Heart right ventricle (tissue), 16 donors: ENCODE measurements at regions not wholly inside any gene's neighbourhood (a gene's known extent, or its start where the extent isn't known, plus 50 kb on each side); places are given as distances from the start of the nearest gene placed in this dataset.

Source experiments
- ATAC-seq, 8 donors: fragments of 200-7000 bp; cut with Tn5 transposase; one replicate each; pipeline ENCODE4 v1.9.1; 2020; ENCODE audit warnings: mild to moderate bottlenecking in 8 of 8, moderate library complexity in 8 of 8, moderate number of reproducible peaks in 1 of 8
- DNase-seq, 2 donors: peaks; one replicate each; pipeline ENCODE4 v3.0.0-alpha.2; 2020
- H3K27ac ChIP-seq, 10 donors: fragments of 200-600 bp; sonication (generic) in 2 of 10; one replicate each; pipeline versions ENCODE4 v1.5.0 to v1.8.0; 2020 to 2022; ENCODE audit warnings: mild to moderate bottlenecking in 3 of 10
- H3K27me3 ChIP-seq, 7 donors: fragments of 200-600 bp; one replicate each; pipeline ENCODE4 v1.8.0; 2021 to 2022; ENCODE audit warnings: mild to moderate bottlenecking in 2 of 7
- H3K36me3 ChIP-seq, 9 donors: fragments of 200-600 bp; sonication (generic) in 1 of 9; one replicate each; pipeline versions ENCODE4 v1.5.0 to v1.8.0; 2020 to 2022; ENCODE audit warnings: mild to moderate bottlenecking in 2 of 9
- H3K4me1 ChIP-seq, 9 donors: fragments of 200-600 bp; sonication (generic) in 1 of 9; one replicate each; pipeline versions ENCODE4 v1.5.0 to v1.8.0; 2020 to 2022; ENCODE audit warnings: mild to moderate bottlenecking in 4 of 9
- H3K4me3 ChIP-seq, 10 donors: fragments of 200-600 bp; sonication (generic) in 2 of 10; one replicate each; pipeline versions ENCODE4 v1.5.0 to v1.8.0; 2020 to 2022; ENCODE audit warnings: mild to moderate bottlenecking in 7 of 10, moderate library complexity in 2 of 10
- H3K9me3 ChIP-seq, 11 donors: fragments of 200-600 bp in 10 of 11; sonication (generic) in 2 of 11; one replicate each; pipeline versions ENCODE4 v1.5.0 to v1.8.0; 2013 to 2022; ENCODE audit warnings: mild to moderate bottlenecking in 2 of 11, control low read depth in 1 of 11, moderate library complexity in 1 of 11
- CTCF ChIP-seq, 9 donors: fragments of 200-600 bp; sonication (generic) in 2 of 9; IDR thresholded peaks; one replicate each; pipeline versions ENCODE4 v1.5.0 to v1.8.0; 2021 to 2022; ENCODE audit warnings: antibody characterized with exemption in 9 of 9, mild to moderate bottlenecking in 5 of 9, moderate library complexity in 1 of 9
- WGBS, 2 donors: extraction: QIAGEN DNeasy Blood & Tissue Kit; methylation state at CpG; one replicate each; pipeline ENCODE4 v1.1.7; 2013; ENCODE audit warnings: inconsistent platforms in 1 of 2; 5-methylcytosine and 5-hydroxymethylcytosine counted together
- intact Hi-C, 10 donors: fragments of 100-400 bp; cut with DNase I; formaldehyde crosslinking; loops; one replicate each; pipeline versions ENCODE4 v1.11.1 to v1.14.2; 2022
- donor health status: Arrhythmogenic right ventricular cardiomyopathy.
- donor health status: ischemic (EF 13 %, LVEDD 7.1; RV severe dilation, severe dysfunction).
- donor health status: healthy with polysubstance abuse.
- donor health status: DM: no; HTN: yes; CAD: no.
- donor health status: DM: no; HTN: no; CAD: no.
- donor health status: ischemic (EF 25% LVEDD 6.9; RV normal size, moderate dysfunction).
- donor health status: ischemic (EF 25% LVEDD 5.7; RV mildly dilated, moderate dysfunction).
- donor health status: healthy.
- donor health status: DM: yes; HTN: yes; CAD: no.
- donor health status: Ischemic cardiomyopathy.
- donor health status: ischemic (EF 35%, LVEDD 5.7; RV mildly dilated, moderate dysfunction).
- donor health status: nonischemic (EF 11% LVEDD 7.7; RV severe dilation, severe dysfunction).
- donor health status: DM: yes; HTN: yes; CAD: no.
- donor health status: PGD.
- donor health status: ischemic (EF 29% LVEDD 5.4; RV normal size, mild dysfunction).
- donor health status: nonischemic (EF 23%, LVEDD 6.1; RV moderate dilation, normal function).

DNA sequence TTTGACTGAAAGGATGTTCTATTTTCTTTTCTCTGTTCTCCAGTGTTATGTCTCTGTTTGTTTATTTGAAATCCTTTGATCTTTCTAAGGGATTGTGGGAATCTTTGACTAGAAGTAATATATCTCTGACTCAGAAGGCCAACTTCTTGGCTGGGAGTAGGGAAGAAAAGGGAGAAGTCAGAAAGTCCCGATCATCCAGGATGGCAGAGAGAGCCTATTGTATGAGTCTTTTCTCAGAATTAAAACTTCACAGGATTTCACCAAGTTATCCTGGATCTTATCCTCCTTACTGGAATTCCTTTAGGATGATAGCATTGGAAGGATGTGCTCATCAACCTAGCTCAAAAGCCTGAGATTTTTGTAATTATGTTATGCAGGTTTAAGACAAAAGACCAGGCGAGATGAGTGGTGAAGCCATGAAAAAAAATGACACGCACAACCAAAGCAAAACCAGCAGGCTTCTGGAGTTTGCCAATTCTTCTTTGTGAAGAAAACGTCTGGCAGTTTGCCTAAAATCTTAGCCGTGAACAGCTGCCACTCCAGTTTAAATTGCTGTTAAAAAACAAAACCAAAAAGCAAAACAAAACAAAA is 383.6 kb upstream of the SMIM21 start:
- DNase-seq, result no peak
- no peak for ATAC-seq
- intact Hi-C loops, result no loop called here
- WGBS, 2 donors, result 44 to 50% methylated on average over 5 of the region's 5 CpGs
- no peak overlapping the region for H3K4me3 ChIP-seq
- TF ChIP-seq CTCF (IDR thresholded peaks at IDR 0.05), result no peak
- H3K36me3 ChIP-seq, result no peaks in the 10 kb centered on the region
- peaks cover 0 to 12% (median 3%) of the 10 kb centered on the region in 7 donors for H3K27me3 ChIP-seq
- H3K27ac ChIP-seq, result no peak overlapping the region
- H3K9me3 ChIP-seq, result no peaks in the 10 kb centered on the region
- H3K4me1 ChIP-seq, result no peaks in the 10 kb centered on the region

- no peak for DNase-seq
- Histone ChIP-seq H3K4me3 (no peak overlapping the region), H3K9me3 (no peaks in the 10 kb centered on the region), H3K27ac (no peak overlapping the region), H3K36me3 (no peaks in the 10 kb centered on the region), H3K4me1 (no peaks in the 10 kb centered on the region), H3K27me3 (peaks cover 0 to 12% (median 3%) of the 10 kb centered on the region in 7 donors)
- ATAC-seq, result no peak
- intact Hi-C loops, result no loop called here
- no peak for TF ChIP-seq CTCF (IDR thresholded peaks at IDR 0.05)
- 60 to 65% methylated on average over 9 of the region's 9 CpGs for WGBS, 2 donors
Observed at GRCh38 chr18:75810516-75810915, 383.0 kb upstream of the SMIM21 start.

GRCh38 chr18:75809926-75810255 is 382.4 kb upstream of the SMIM21 start:
- TF ChIP-seq CTCF (IDR thresholded peaks at IDR 0.05), result no peak
- H3K4me3 ChIP-seq, result no peak overlapping the region
- DNase-seq (no peak), ATAC-seq (no peak)
- no peaks in the 10 kb centered on the region for H3K36me3 ChIP-seq
- intact Hi-C loops, result loop anchor here in 1 of 10 donors (10.0 kb wide), 1 partner anchor 65 kb away; no protein-coding TSS in a partner anchor
- H3K9me3 ChIP-seq, result no peaks in the 10 kb centered on the region
- peaks cover 0 to 12% (median 3%) of the 10 kb centered on the region in 7 donors for H3K27me3 ChIP-seq
- 53 to 56% methylated on average over 6 of the region's 6 CpGs for WGBS, 2 donors
- H3K4me1 ChIP-seq, result no peaks in the 10 kb centered on the region
- H3K27ac ChIP-seq, result no peak overlapping the region

DNA sequence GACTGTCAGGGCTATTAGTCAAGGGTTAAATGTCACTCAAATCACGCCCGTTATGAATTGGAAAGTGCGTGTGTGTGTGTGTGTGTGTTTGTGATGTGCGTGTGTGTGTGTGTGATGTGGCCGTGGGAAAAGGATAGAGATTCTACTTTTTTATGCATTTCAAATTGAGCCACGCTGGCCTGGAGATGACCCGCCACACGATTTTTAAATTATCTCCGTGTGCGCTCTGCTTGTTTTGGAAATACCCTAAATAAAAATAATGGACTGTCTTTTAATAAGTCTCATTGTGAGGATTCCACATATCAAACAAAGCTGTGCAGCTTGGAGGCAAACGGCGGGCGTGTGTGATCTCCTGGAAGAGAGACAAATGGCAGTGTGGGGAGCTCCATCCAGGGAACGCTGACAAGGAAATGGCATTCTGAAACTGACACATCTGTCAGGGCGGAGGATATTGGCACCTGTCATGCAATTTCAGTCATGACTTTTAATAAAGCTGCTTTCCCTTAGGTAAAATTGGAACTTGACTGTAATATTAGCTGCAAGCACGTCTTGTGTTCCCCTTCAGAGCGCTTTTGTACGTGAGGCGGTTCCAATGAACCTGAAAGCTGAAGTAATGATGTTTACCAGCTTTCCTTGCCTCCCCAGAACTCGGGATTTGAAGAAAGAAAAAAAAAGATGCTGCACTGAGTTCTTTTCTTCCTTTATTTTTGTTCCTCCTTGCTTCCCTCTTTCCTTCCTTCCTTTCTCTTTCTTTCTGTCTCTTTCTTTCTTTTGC is 381.8 kb upstream of the SMIM21 start:
- Histone ChIP-seq H3K4me3 (no peak overlapping the region), H3K36me3 (no peaks in the 10 kb centered on the region), H3K27ac (no peak overlapping the region), H3K4me1 (no peaks in the 10 kb centered on the region), H3K27me3 (peaks cover 0 to 12% (median 3%) of the 10 kb centered on the region in 7 donors), H3K9me3 (no peaks in the 10 kb centered on the region)
- 68 to 73% methylated on average over 20 of the region's 20 CpGs for WGBS, 2 donors
- intact Hi-C loops, result loop anchor here in 1 of 10 donors (10.0 kb wide), 1 partner anchor 65 kb away; no protein-coding TSS in a partner anchor
- DNase-seq (no peak), ATAC-seq (no peak)
- no peak for TF ChIP-seq CTCF (IDR thresholded peaks at IDR 0.05)
